CD4-positive, alpha-beta T cell treated with Interleukin-21 for 1 hour (primary cell): ENCODE measurements at regions not wholly inside any gene's neighbourhood (a gene's known extent, or its start where the extent isn't known, plus 50 kb on each side); places are given as distances from the start of the nearest gene placed in this dataset.

Source experiments
- DNase-seq: peaks from one replicate; pipeline ENCODE4 v3.0.0-alpha.2; 2020

GRCh38 chr20:22744341-22745193, 160.2 kb upstream of the FOXA2 start:
- no peak for DNase-seq

GRCh38 chr20:22745194-22745500, 160.8 kb upstream of the FOXA2 start:
- DNase-seq, result no peak

- DNase-seq, result no peak
Observed at GRCh38 chr20:22746957-22747356, 162.6 kb upstream of the FOXA2 start.

GRCh38 chr20:22752324-22752723, 168.0 kb upstream of the FOXA2 start:
- DNase-seq, result no peak

GRCh38 chr20:22757424-22758183, 173.2 kb upstream of the FOXA2 start:
- DNase-seq, result no peak

- DNase-seq, result no peak
Observed at GRCh38 chr20:22758815-22759214, 174.4 kb upstream of the FOXA2 start.

- no peak for DNase-seq
Observed at GRCh38 chr20:22762576-22763256, 178.3 kb upstream of the FOXA2 start.

GRCh38 chr20:22763257-22763906, 179.0 kb upstream of the FOXA2 start:
- DNase-seq, result no peak

- DNase-seq, result no peak
Observed at GRCh38 chr20:22768266-22769178, 184.2 kb upstream of the FOXA2 start.

GRCh38 chr20:22770241-22770800, 185.9 kb upstream of the FOXA2 start:
- no peak for DNase-seq

- DNase-seq, result no peak
Observed at GRCh38 chr20:22771706-22772105, 187.3 kb upstream of the FOXA2 start.

GRCh38 chr20:22773344-22773743, 189.0 kb upstream of the FOXA2 start:
- DNase-seq, result no peak

GRCh38 chr20:22775256-22775655, 190.9 kb upstream of the FOXA2 start:
- DNase-seq, result no peak

- no peak for DNase-seq
Observed at GRCh38 chr20:22775671-22776139, 191.3 kb upstream of the FOXA2 start.

GRCh38 chr20:22776369-22776768, 192.0 kb upstream of the FOXA2 start:
- no peak for DNase-seq

- no peak for DNase-seq
Observed at GRCh38 chr20:22779878-22780277, 195.5 kb upstream of the FOXA2 start.

GRCh38 chr20:22781869-22782268, 197.5 kb upstream of the FOXA2 start:
- DNase-seq, result no peak

GRCh38 chr20:22789676-22790075, 205.3 kb upstream of the FOXA2 start:
- no peak for DNase-seq

GRCh38 chr20:22791396-22791795, 207.0 kb upstream of the FOXA2 start:
- DNase-seq, result no peak

GRCh38 chr20:22791877-22792525, 207.6 kb upstream of the FOXA2 start:
- no peak for DNase-seq

GRCh38 chr20:22794200-22794599, 209.8 kb upstream of the FOXA2 start:
- no peak for DNase-seq
